ENCODE measurements at regions not wholly inside any gene's neighbourhood (a gene's known extent, or its start where the extent isn't known, plus 50 kb on each side); places are given as distances from the start of the nearest gene placed in this dataset.
"Not testable (repeated sequence)": the region's sequence is repeated elsewhere in the genome, so short reads cannot be mapped to it uniquely, and the experiment has no call there.

DNA sequence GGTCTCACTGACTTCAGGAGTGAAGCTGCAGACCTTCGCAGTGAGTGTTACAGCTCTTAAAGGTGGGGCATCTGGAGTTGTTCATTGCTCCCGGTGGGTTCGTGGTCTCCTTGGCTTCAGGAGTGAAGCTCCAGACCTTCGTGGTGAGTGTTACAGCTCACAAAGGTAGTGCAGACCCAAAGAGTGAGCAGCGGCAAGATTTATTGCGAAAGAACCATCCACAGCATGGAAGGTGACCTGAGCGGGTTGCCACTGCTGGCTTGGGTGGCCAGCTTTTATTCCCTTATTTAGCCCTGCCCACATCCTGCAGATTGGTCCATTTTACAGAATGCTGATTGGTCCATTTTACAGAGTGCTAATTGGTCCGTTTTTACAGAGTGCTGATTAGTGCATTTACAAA, 429.5 kb downstream of the RWDD3 start:
- not testable (repeated sequence) for DNase-seq (ENCODE audit: low spot score)

GRCh38 chr1:95668165-95668564, 434.2 kb downstream of the RWDD3 start:
- no peak for DNase-seq (ENCODE audit: low spot score)

GRCh38 chr1:95669638-95670037, 435.6 kb downstream of the RWDD3 start:
- not testable (repeated sequence) for DNase-seq (ENCODE audit: low spot score)

GRCh38 chr1:95671098-95671497, 437.1 kb downstream of the RWDD3 start:
- DNase-seq (ENCODE audit: low spot score): no peak

DNA sequence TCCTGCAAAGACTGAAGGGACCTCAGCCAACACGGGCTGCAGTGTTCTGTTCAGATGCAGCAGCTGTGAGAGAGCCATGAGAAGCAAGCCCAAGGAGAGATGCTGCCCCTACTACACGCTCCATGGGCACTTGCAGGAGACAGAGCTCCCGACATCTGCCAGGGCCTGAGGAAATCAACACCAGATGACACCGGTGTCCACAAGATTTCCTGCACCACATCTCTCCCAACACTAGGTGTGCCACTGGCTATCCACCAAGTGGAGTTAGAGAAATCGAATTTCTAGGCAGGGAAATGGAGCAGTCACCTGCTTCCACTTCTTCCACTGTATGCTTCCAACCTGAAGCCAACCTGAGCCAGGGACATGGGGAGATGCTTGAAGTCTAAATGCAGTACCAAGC, 445.3 kb downstream of the RWDD3 start:
- no peak for DNase-seq (ENCODE audit: low spot score)

- no peak for DNase-seq (ENCODE audit: low spot score)
Observed at GRCh38 chr1:95685081-95685480, 451.1 kb downstream of the RWDD3 start.

GRCh38 chr1:95686217-95686616, 452.2 kb downstream of the RWDD3 start:
- no peak for DNase-seq (ENCODE audit: low spot score)

- no peak for DNase-seq (ENCODE audit: low spot score)
Observed at GRCh38 chr1:95699149-95699953, 465.3 kb downstream of the RWDD3 start.

GRCh38 chr1:95701450-95702173, 467.6 kb downstream of the RWDD3 start:
- DNase-seq (ENCODE audit: low spot score): no peak

DNA sequence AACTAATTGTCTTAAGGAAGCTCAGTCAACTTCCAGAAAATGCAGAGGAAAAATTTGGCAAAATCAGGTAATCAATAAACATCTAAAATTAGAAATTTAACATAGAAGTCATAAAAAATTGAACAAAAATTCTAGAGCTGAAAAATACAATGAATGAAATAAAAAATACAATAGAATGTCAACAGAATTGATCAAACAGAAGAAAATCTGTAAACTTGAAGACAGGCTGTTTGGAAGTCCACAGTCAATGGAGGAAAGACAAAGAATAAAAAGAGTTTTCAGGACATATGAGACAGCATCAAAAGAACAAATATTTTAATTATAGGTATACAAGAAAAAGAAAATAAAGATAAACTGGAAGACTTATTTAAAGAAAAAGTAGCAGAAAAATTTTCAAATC, 469.0 kb downstream of the RWDD3 start:
- DNase-seq (ENCODE audit: low spot score): no peak

DNA sequence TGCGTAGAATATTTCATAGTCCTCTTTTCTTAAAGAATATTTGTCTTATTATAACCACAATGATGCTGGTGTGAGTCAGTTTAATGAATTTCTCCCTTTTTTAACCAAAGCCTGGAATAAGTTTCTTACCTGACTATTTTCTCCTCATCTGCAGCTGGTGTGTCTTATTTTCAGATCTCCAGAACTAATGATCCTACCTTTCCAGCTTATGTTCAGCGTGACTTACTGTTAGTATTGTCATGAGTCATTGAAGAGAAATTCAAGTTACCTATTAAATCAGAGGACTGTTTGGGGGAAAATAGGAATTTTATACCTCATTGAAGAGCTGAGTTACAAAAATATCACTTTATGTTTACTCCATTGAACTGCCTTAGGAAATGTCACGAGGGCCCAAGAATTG, 482.1 kb downstream of the RWDD3 start:
- no peak for DNase-seq (ENCODE audit: low spot score)

GRCh38 chr1:95716550-95716949, 482.5 kb downstream of the RWDD3 start:
- DNase-seq (ENCODE audit: low spot score): no peak

DNA sequence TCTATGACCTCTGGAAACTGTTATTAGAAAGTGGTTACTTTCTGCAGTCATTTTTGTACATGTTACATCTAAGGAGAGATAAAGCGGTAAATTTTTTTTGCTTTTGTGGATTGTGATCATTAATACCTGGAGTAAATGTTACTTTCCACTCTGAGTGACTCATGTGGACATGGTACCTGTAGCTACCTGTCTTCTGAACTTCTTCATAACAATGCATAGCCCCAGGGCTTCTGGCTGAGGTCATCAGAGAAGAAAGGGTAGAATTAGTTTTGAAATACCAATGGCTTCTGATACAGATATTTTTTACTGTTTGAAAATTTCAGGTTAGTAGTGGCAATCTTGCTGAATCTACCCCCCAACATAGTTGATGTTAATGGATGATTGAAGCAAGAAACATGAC, 489.3 kb downstream of the RWDD3 start:
- DNase-seq (ENCODE audit: low spot score): no peak

- DNase-seq (ENCODE audit: low spot score): no peak
Observed at GRCh38 chr1:95728841-95729240, 494.8 kb downstream of the RWDD3 start.

- no peak for DNase-seq (ENCODE audit: low spot score)
Observed at GRCh38 chr1:95730986-95731385, 497.0 kb downstream of the RWDD3 start.

- no peak for DNase-seq (ENCODE audit: low spot score)
Observed at GRCh38 chr1:95731466-95731865, 497.5 kb downstream of the RWDD3 start.

DNA sequence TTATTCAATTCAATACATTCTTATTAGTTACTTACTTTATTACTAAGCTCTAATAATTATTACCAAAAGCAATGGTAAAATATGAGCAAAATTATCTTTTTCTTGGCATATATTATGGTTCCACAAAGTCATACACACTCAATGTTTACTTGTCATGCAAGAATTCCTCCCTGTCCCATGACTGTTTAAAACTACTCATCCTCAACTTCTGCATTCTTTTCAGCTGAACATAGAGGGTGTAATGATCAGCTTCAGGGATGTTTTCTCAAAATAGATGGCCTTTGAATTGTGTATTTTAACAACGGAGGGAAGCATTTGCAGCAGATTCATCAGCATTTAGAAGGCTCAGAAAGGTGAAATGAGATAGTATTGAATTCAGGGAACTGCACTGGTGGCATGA, 499.0 kb downstream of the RWDD3 start:
- no peak for DNase-seq (ENCODE audit: low spot score)

- no peak for DNase-seq (ENCODE audit: low spot score)
Observed at GRCh38 chr1:95733671-95734070, 499.7 kb downstream of the RWDD3 start.

- no peak for DNase-seq (ENCODE audit: low spot score)
Observed at GRCh38 chr1:95734560-95734959, 500.6 kb downstream of the RWDD3 start.

DNA sequence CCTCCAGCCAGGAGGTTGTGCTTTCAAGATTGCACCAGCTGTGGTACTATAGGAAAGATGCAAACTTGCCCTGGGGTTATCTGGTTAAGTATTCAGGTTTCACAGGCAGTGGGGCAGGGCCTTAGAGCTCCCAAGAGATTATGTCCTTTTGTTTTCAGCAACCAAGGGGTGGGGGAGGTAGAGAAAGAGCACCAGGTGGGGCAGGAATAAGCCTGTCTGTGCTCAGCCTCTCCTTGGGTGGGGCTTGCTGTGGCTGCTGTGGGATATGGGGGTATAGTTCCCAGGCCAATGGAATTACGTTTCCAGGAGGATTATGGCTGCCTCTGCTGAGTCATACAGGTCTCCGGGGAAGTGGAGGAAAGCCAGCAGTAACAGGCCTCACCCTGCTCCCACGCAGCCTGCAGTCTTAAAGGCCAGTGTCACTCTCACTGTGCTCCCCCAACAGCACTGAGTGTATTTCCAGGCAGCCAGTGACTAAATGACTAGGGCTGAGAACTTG, 508.6 kb downstream of the RWDD3 start:
- no peak for DNase-seq (ENCODE audit: low spot score)

DNA sequence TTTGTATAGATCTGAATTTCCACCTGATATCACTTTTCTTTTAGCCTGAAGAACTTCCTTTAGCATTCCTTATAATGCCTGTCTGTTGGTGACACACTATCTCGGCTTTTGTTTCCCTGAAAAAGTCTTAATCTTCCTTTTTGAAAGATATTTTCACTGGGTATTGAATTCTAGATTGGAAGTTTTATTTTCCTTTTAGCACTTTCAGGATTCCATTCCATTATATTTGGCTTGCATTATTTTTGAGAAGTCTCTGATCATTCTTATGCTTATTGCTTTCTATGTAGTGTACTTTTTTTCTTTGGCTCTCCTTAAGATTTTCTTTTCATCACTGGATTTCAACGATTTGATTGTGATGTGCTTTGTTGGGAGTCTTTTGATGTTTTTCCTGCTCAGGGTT, 510.7 kb downstream of the RWDD3 start:
- DNase-seq (ENCODE audit: low spot score): no peak

DNA sequence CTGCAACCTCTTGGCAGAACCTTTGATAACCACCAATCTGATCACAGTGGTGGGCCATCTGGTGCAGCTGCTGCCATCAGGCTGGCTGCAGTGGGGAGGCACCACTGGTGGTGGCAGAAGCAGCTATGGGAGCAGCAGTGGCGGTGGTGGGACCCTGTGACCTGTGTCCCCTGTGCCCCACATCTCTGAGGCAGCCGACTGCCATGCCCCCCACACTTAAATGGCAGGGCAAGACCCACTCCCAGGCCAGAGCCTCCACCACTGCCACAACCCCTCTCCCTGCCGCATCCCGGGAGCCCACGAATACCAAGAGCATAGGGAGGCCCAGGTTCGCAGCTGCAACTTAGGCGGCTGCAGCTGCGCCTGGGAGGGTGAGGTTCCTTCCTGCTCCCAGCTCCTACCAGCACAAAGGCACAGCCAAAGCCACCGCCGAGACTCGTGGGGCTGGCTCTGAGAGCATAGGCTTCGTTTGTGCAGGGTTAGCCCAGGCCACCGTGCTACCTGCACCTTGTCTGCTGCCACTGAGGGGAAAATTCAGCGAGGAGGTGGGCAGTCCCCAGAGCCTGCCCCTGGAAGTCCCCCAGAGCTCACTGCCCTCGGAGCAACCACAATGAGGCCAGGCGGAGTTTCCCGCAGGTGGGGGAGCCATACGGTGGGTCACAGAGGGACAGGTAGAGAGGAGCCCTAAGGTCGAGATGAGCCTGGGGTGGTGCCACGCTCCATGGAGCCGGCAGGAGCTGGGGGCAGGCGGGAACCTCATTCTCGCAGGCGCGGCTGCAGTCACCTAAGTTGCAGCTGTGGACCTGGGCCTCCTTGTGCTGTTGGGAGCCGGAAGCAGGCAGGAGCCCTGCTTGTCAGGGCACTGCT, 518.7 kb downstream of the RWDD3 start:
- no peak for DNase-seq (ENCODE audit: low spot score)
